GM12878 (cell line): ENCODE measurements at regions not wholly inside any gene's neighbourhood (a gene's known extent, or its start where the extent isn't known, plus 50 kb on each side); places are given as distances from the start of the nearest gene placed in this dataset.

ENCODE experiments used
- BHLHE40 ChIP-seq, 2 experiments: fragments of 450-650 bp in 1 of 2; IDR thresholded peaks; 2 replicates each; pipeline ENCODE4 v1.6.1; 2011 to 2017; ENCODE audit warnings: low read depth in 2 of 2, borderline replicate concordance in 1 of 2, improper control_type of control experiment in 1 of 2, low read length in 1 of 2, mild to moderate bottlenecking in 1 of 2
- SP1 ChIP-seq: IDR thresholded peaks from one replicate; pipeline ENCODE4 v1.6.1; 2011; ENCODE audit warnings: low read depth, low read length
- ZNF384 ChIP-seq: IDR thresholded peaks from 2 replicates; pipeline ENCODE4 v1.6.1; 2012; ENCODE audit warnings: low read depth, mild to moderate bottlenecking, low read length, improper control_type of control experiment, borderline replicate concordance

DNA sequence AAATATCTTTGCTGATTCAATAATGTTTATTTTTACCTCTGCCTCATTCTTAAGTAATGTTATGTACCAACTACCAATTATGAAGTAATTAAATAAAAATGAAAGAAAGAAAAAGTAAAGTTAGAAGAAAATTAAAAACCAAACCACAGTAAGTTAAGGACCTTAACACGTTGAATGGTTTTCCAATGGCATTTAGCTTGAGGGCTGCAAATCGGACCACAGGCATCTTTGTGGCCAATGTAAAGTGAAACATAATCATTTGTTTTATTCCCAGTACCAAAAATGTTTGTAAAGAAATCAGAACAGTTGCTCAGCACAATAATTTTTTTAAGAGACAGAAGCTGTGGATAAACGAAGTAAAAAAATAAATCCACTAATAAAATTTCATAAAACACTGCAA, 1455.5 kb upstream of the ZEB2 start:
- TF ChIP-seq BHLHE40 (IDR thresholded peaks at IDR 0.05; ENCODE audit: borderline replicate concordance in 1 of 2, low read depth in 2 of 2, low read length in 1 of 2), result no peak
- no peak for TF ChIP-seq ZNF384
- TF ChIP-seq SP1, result no peak
